Endothelial cell of umbilical vein (primary cell): ENCODE measurements at regions not wholly inside any gene's neighbourhood (a gene's known extent, or its start where the extent isn't known, plus 50 kb on each side); places are given as distances from the start of the nearest gene placed in this dataset.

Source experiments
- BruUV-seq: library from RNA; stranded (reverse); fragments of 400-500 nt; replicated peaks from 2 replicates; lab custom pipeline; 2021; lab: Mats Ljungman, UMichigan
- CTCF ChIA-PET: fragments of 300-600, 350-600 bp; sonication (Branson Sonifier 250); formaldehyde crosslinking; loops from one replicate; lab custom pipeline; 2021; ENCODE audit warnings: antibody characterized with exemption, inconsistent platforms; lab: Charles Lee
- POLR2A ChIA-PET: fragments of 300-600, 350-600 bp; sonication (Branson Sonifier 250); formaldehyde crosslinking; loops from one replicate; lab custom pipeline; 2021; ENCODE audit warnings: antibody characterized with exemption, inconsistent platforms; lab: Charles Lee
- DNase-seq: peaks from one replicate; pipeline ENCODE4 v3.0.0-alpha.2; 2011; ENCODE audit warnings: low read depth, low spot score
- FAIRE-seq: peaks from 2 replicates; lab custom pipeline; 2011; peaks lifted over from hg19 to GRCh38; lab: Jason Lieb, UNC
- H2AFZ ChIP-seq: 2 replicates; pipeline ENCODE4 v1.6.0; 2012; ENCODE audit warnings: low read depth, low read length, control low read depth, inconsistent platforms
- H3K27ac ChIP-seq: 2 replicates; pipeline ENCODE4 v1.5.1; 2011; ENCODE audit warnings: low read depth, mild to moderate bottlenecking, control low read depth, low read length, moderate library complexity; ENCODE audit not compliant: insufficient read depth
- H3K27me3 ChIP-seq, 2 experiments: 2 replicates each; pipeline versions ENCODE4 v1.6.0 to v1.6.1; 2011; ENCODE audit warnings: low read length in 2 of 2, mixed read lengths in 1 of 2; ENCODE audit not compliant: control insufficient read depth in 2 of 2, insufficient read depth in 2 of 2
- H3K36me3 ChIP-seq, 2 experiments: 2 replicates in 1 of 2; 3 replicates in 1 of 2; pipeline ENCODE4 v1.5.1; 2011; ENCODE audit warnings: low read length in 2 of 2, mild to moderate bottlenecking in 1 of 2, moderate library complexity in 1 of 2; ENCODE audit not compliant: control insufficient read depth in 2 of 2, insufficient read depth in 2 of 2; ENCODE audit errors: extremely low read depth in 1 of 2
- H3K4me1 ChIP-seq: 3 replicates; pipeline ENCODE4 v1.5.1; 2011; ENCODE audit warnings: mild to moderate bottlenecking, low read length; ENCODE audit not compliant: control insufficient read depth, insufficient read depth; ENCODE audit errors: extremely low read depth
- H3K4me2 ChIP-seq: 2 replicates; pipeline ENCODE4 v1.6.1; 2011; ENCODE audit warnings: low read length, control low read depth, mixed read lengths; ENCODE audit not compliant: insufficient read depth
- H3K4me3 ChIP-seq, 3 experiments: fragments of 200-600 bp in 1 of 3; sonication (generic), shearing (Covaris generic) in 1 of 3; replicated peaks in 1 of 3; 2 replicates each; pipeline ENCODE4 v1.5.1; 2011 to 2016; ENCODE audit warnings: control low read depth in 3 of 3, low read length in 3 of 3, mild to moderate bottlenecking in 2 of 3, inconsistent platforms in 1 of 3, low read depth in 1 of 3, moderate library complexity in 1 of 3; ENCODE audit not compliant: insufficient read depth in 1 of 3
- H3K79me2 ChIP-seq: 2 replicates; pipeline ENCODE4 v1.6.0; 2012; ENCODE audit warnings: low read length, inconsistent platforms; ENCODE audit not compliant: control insufficient read depth, insufficient read depth
- H3K9ac ChIP-seq: replicated peaks from 2 replicates; pipeline ENCODE3; 2011; ENCODE audit warnings: low read length, control low read depth; ENCODE audit not compliant: insufficient read depth; ENCODE audit errors: extremely low read depth
- H3K9me1 ChIP-seq: replicated peaks from 3 replicates; pipeline ENCODE4 v1.6.0; 2011; ENCODE audit warnings: mild to moderate bottlenecking, low read length; ENCODE audit not compliant: control insufficient read depth, insufficient read depth; ENCODE audit errors: extremely low read depth
- H3K9me3 ChIP-seq: replicated peaks from 2 replicates; pipeline ENCODE4 v1.5.1; 2012; ENCODE audit warnings: low read length, inconsistent platforms; ENCODE audit not compliant: control insufficient read depth, insufficient read depth
- H4K20me1 ChIP-seq: replicated peaks from 2 replicates; pipeline ENCODE3; 2011; ENCODE audit warnings: mild to moderate bottlenecking, low read length; ENCODE audit not compliant: control insufficient read depth, insufficient read depth; ENCODE audit errors: extremely low read depth
- EZH2 ChIP-seq: IDR thresholded peaks from 2 replicates; pipeline ENCODE4 v1.6.1; 2012; ENCODE audit warnings: borderline replicate concordance, low read depth, mild to moderate bottlenecking, moderate library complexity, low read length, inconsistent platforms; ENCODE audit not compliant: severe bottlenecking
- FOS ChIP-seq: IDR thresholded peaks from 2 replicates; pipeline ENCODE4 v1.6.1; 2011; ENCODE audit warnings: mild to moderate bottlenecking, low read length, moderate library complexity, borderline replicate concordance; ENCODE audit not compliant: insufficient read depth
- MAX ChIP-seq: IDR thresholded peaks from 2 replicates; pipeline ENCODE4 v1.6.1; 2011; ENCODE audit not compliant: insufficient read depth, insufficient read length
- POLR2A ChIP-seq: IDR thresholded peaks from 2 replicates; pipeline ENCODE4 v1.6.1; 2012; ENCODE audit warnings: low read depth, mild to moderate bottlenecking, control low read depth, low read length
- POLR2AphosphoS5 ChIP-seq: IDR thresholded peaks from 2 replicates; pipeline ENCODE4 v1.6.1; 2012; ENCODE audit warnings: low read depth, mild to moderate bottlenecking, control low read depth, low read length, moderate library complexity; ENCODE audit not compliant: insufficient read depth
- dilution Hi-C: fragments of 300-500 bp; cut with MboI; formaldehyde crosslinking; loops from one replicate; pipeline ENCODE4 v1.15.0; 2019; ENCODE audit warnings: low sequenced_read_pairs; ENCODE audit not compliant: extremely low pct_ligation_motif_present
- intact Hi-C: fragments of 100-400 bp; cut with micrococcal nuclease; formaldehyde crosslinking; loops from one replicate; pipeline ENCODE4 v1.10.0; 2022
- TF ChIP-seq, protein P1 (sequence below), 2 donors: IDR thresholded peaks; 1 replicate in 1 of 2; 2 replicates in 1 of 2; pipeline ENCODE4 v1.5.1; 2011; ENCODE audit warnings: low read length in 2 of 2, mild to moderate bottlenecking in 2 of 2, moderate library complexity in 2 of 2, control low read depth in 1 of 2, inconsistent platforms in 1 of 2, low read depth in 1 of 2; ENCODE audit not compliant: insufficient read depth in 1 of 2; ENCODE audit errors: extremely low read depth in 1 of 2

- H2AFZ ChIP-seq, result no peak overlapping the region
- no peak overlapping the region for H3K9ac ChIP-seq
- POLR2A ChIA-PET, result no interaction called here
- intact Hi-C loops, result loop anchor here (5.0 kb wide), 1 partner anchor 323 kb away; the partner anchor contains the start of gene BMP2
- H3K27me3 ChIP-seq, result no peaks in the 10 kb centered on the region
- no peak overlapping the region for H3K4me2 ChIP-seq
- FAIRE-seq (no peak), DNase-seq (no peak)
- no peak overlapping the region for H3K4me3 ChIP-seq
- H3K27ac ChIP-seq, result no peak overlapping the region
- no peaks in the 10 kb centered on the region for H3K9me3 ChIP-seq
- H3K4me1 ChIP-seq, result peaks cover 11% of the 10 kb centered on the region
- H3K9me1 ChIP-seq, result no peaks in the 10 kb centered on the region
- CTCF ChIA-PET, result interaction anchor here (1.2 to 1.3 kb wide), 2 partner anchors 13 to 23 kb away, joined by 3 to 4 read pairs; no protein-coding TSS in a partner anchor
- dilution Hi-C loops, result no loop called here
- no peaks in the 10 kb centered on the region for H3K79me2 ChIP-seq
- no peaks in the 10 kb centered on the region for H4K20me1 ChIP-seq
- no TSS peak for BruUV-seq
- H3K36me3 ChIP-seq, result no peaks in the 10 kb centered on the region
- TF ChIP-seq MAX, result no peak
- TF ChIP-seq POLR2AphosphoS5, result no peak
- TF ChIP-seq, protein P1, sequence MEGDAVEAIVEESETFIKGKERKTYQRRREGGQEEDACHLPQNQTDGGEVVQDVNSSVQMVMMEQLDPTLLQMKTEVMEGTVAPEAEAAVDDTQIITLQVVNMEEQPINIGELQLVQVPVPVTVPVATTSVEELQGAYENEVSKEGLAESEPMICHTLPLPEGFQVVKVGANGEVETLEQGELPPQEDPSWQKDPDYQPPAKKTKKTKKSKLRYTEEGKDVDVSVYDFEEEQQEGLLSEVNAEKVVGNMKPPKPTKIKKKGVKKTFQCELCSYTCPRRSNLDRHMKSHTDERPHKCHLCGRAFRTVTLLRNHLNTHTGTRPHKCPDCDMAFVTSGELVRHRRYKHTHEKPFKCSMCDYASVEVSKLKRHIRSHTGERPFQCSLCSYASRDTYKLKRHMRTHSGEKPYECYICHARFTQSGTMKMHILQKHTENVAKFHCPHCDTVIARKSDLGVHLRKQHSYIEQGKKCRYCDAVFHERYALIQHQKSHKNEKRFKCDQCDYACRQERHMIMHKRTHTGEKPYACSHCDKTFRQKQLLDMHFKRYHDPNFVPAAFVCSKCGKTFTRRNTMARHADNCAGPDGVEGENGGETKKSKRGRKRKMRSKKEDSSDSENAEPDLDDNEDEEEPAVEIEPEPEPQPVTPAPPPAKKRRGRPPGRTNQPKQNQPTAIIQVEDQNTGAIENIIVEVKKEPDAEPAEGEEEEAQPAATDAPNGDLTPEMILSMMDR (IDR thresholded peaks at IDR 0.05; ENCODE audit: extremely low read depth in 1 of 2, insufficient read depth in 1 of 2, low read depth in 1 of 2, low read length in 2 of 2), result no peak
- no peak for TF ChIP-seq POLR2A
- TF ChIP-seq FOS, result no peak
- no peak for TF ChIP-seq EZH2
Observed at GRCh38 chr20:7090001-7090400, 322.5 kb downstream of the BMP2 start.
